ENCODE measurements at regions not wholly inside any gene's neighbourhood (a gene's known extent, or its start where the extent isn't known, plus 50 kb on each side); places are given as distances from the start of the nearest gene placed in this dataset.

GRCh38 chr18:7492385-7492784 is 74.7 kb upstream of the PTPRM start:
- H3K36me3 ChIP-seq: no peaks in the 10 kb centered on the region
- H3K4me1 ChIP-seq: no peaks in the 10 kb centered on the region
- no peak for DNase-seq
- no peak overlapping the region for H3K4me3 ChIP-seq
- H3K9me3 ChIP-seq: no peaks in the 10 kb centered on the region
- 65 to 80% methylated on average over 3 of the region's 3 CpGs for WGBS, 2 donors
- no peaks in the 10 kb centered on the region for H3K27me3 ChIP-seq
- H3K27ac ChIP-seq: no peak overlapping the region
- TF ChIP-seq CTCF (IDR thresholded peaks at IDR 0.05) (no peak), POLR2A (IDR thresholded peaks at IDR 0.05) (no peak), POLR2AphosphoS5 (IDR thresholded peaks at IDR 0.05) (no peak), EP300 (IDR thresholded peaks at IDR 0.05) (no peak)
- ATAC-seq (ENCODE audit: low FRiP score in 2 of 2): no peak

- Histone ChIP-seq H3K27me3 (no peaks in the 10 kb centered on the region), H3K36me3 (no peaks in the 10 kb centered on the region), H3K9me3 (no peaks in the 10 kb centered on the region), H3K27ac (no peak overlapping the region), H3K4me3 (no peak overlapping the region), H3K4me1 (no peaks in the 10 kb centered on the region)
- DNase-seq: no peak
- TF ChIP-seq CTCF (IDR thresholded peaks at IDR 0.05) (no peak), POLR2AphosphoS5 (IDR thresholded peaks at IDR 0.05) (no peak), POLR2A (IDR thresholded peaks at IDR 0.05) (no peak), EP300 (IDR thresholded peaks at IDR 0.05) (no peak)
- ATAC-seq (ENCODE audit: low FRiP score in 2 of 2): no peak
These were observed 70.0 kb upstream of the PTPRM start for GRCh38 chr18:7497081-7497480.

GRCh38 chr18:7511106-7511505 is 56.0 kb upstream of the PTPRM start:
- ATAC-seq (ENCODE audit: low FRiP score in 2 of 2) (no peak), DNase-seq (no peak)
- no peak overlapping the region for H3K27ac ChIP-seq
- TF ChIP-seq CTCF (IDR thresholded peaks at IDR 0.05): no peak
- TF ChIP-seq POLR2A (IDR thresholded peaks at IDR 0.05): no peak
- no peak for TF ChIP-seq EP300 (IDR thresholded peaks at IDR 0.05)
- no peak for TF ChIP-seq POLR2AphosphoS5 (IDR thresholded peaks at IDR 0.05)
- no peaks in the 10 kb centered on the region for H3K27me3 ChIP-seq
- H3K4me1 ChIP-seq: no peaks in the 10 kb centered on the region
- H3K36me3 ChIP-seq: no peaks in the 10 kb centered on the region
- WGBS, 2 donors: 92 to 100% methylated on average over 4 of the region's 4 CpGs
- no peaks in the 10 kb centered on the region for H3K9me3 ChIP-seq
- no peak overlapping the region for H3K4me3 ChIP-seq

GRCh38 chr18:7512348-7512747 is 54.8 kb upstream of the PTPRM start:
- TF ChIP-seq POLR2AphosphoS5 (IDR thresholded peaks at IDR 0.05) (no peak), EP300 (IDR thresholded peaks at IDR 0.05) (no peak), CTCF (IDR thresholded peaks at IDR 0.05) (no peak)
- DNase-seq (no peak), ATAC-seq (ENCODE audit: low FRiP score in 2 of 2) (no peak)
- no peaks in the 10 kb centered on the region for H3K4me1 ChIP-seq
- H3K27me3 ChIP-seq: no peaks in the 10 kb centered on the region
- no peak overlapping the region for H3K27ac ChIP-seq
- 47 to 56% methylated on average over 5 of the region's 5 CpGs for WGBS, 2 donors
- no peaks in the 10 kb centered on the region for H3K9me3 ChIP-seq
- no peaks in the 10 kb centered on the region for H3K36me3 ChIP-seq
- no peak overlapping the region for H3K4me3 ChIP-seq

- Histone ChIP-seq H3K4me3 (no peak overlapping the region), H3K27ac (no peak overlapping the region), H3K27me3 (no peaks in the 10 kb centered on the region), H3K36me3 (no peaks in the 10 kb centered on the region), H3K4me1 (no peaks in the 10 kb centered on the region), H3K9me3 (no peaks in the 10 kb centered on the region)
- no peak for TF ChIP-seq EP300 (IDR thresholded peaks at IDR 0.05)
- TF ChIP-seq POLR2AphosphoS5 (IDR thresholded peaks at IDR 0.05): no peak
- TF ChIP-seq POLR2A (IDR thresholded peaks at IDR 0.05): no peak
- TF ChIP-seq CTCF (IDR thresholded peaks at IDR 0.05): no peak
- ATAC-seq (ENCODE audit: low FRiP score in 2 of 2) (no peak), DNase-seq (no peak)
- 71 to 77% methylated on average over 3 of the region's 3 CpGs for WGBS, 2 donors
These were observed 54.1 kb upstream of the PTPRM start for GRCh38 chr18:7512990-7513389.

Data from upper lobe of left lung (tissue), 6 donors.